Trophoblast cell (in vitro differentiated cells and primary cell): ENCODE measurements at regions not wholly inside any gene's neighbourhood (a gene's known extent, or its start where the extent isn't known, plus 50 kb on each side); places are given as distances from the start of the nearest gene placed in this dataset.
"Not testable (repeated sequence)": the region's sequence is repeated elsewhere in the genome, so short reads cannot be mapped to it uniquely, and the experiment has no call there.

Experiments
- DNase-seq, 2 donors: peaks; one replicate each; pipeline ENCODE4 v3.0.0-alpha.2; 2016
- H2AFZ ChIP-seq: 2 replicates; pipeline ENCODE4 v1.6.1; 2013; ENCODE audit warnings: low read length, moderate library complexity, mild to moderate bottlenecking; ENCODE audit not compliant: insufficient read depth, poor library complexity
- H2AK5ac ChIP-seq: 2 replicates; pipeline ENCODE4 v1.6.1; 2013; ENCODE audit warnings: mild to moderate bottlenecking, low read length
- H2BK120ac ChIP-seq: 2 replicates; pipeline ENCODE4 v1.6.1; 2013; ENCODE audit warnings: low read length, mild to moderate bottlenecking, moderate library complexity; ENCODE audit not compliant: insufficient read depth, poor library complexity
- H2BK12ac ChIP-seq: 2 replicates; pipeline ENCODE4 v1.6.1; 2013; ENCODE audit warnings: mild to moderate bottlenecking, low read length, moderate library complexity
- H2BK5ac ChIP-seq: 2 replicates; pipeline ENCODE4 v1.6.1; 2013; ENCODE audit warnings: low read length, low read depth, moderate library complexity, mild to moderate bottlenecking; ENCODE audit not compliant: poor library complexity
- H3K14ac ChIP-seq: 2 replicates; pipeline ENCODE4 v1.6.1; 2013; ENCODE audit warnings: mild to moderate bottlenecking, low read length
- H3K18ac ChIP-seq: 2 replicates; pipeline ENCODE4 v1.6.1; 2013; ENCODE audit warnings: mild to moderate bottlenecking, low read length
- H3K23ac ChIP-seq: 2 replicates; pipeline ENCODE4 v1.6.1; 2013; ENCODE audit warnings: low read length
- H3K27ac ChIP-seq: 2 replicates; pipeline ENCODE4 v1.5.1; 2013; ENCODE audit warnings: low read depth, mild to moderate bottlenecking, inconsistent platforms, low read length, moderate library complexity
- H3K27me3 ChIP-seq: 2 replicates; pipeline ENCODE4 v1.6.1; 2013; ENCODE audit warnings: inconsistent platforms, mild to moderate bottlenecking, low read length, moderate library complexity; ENCODE audit not compliant: insufficient read depth
- H3K36me3 ChIP-seq, 2 experiments: 1 replicate in 1 of 2; 2 replicates in 1 of 2; pipeline ENCODE4 v1.6.1; 2013; ENCODE audit warnings: low read length in 2 of 2, mild to moderate bottlenecking in 2 of 2, moderate library complexity in 1 of 2; ENCODE audit not compliant: insufficient read depth in 2 of 2, control insufficient read depth in 1 of 2
- H3K4ac ChIP-seq: 2 replicates; pipeline ENCODE4 v1.6.1; 2013; ENCODE audit warnings: low read depth, mild to moderate bottlenecking, low read length, moderate library complexity
- H3K4me1 ChIP-seq, 2 experiments: 1 replicate in 1 of 2; 2 replicates in 1 of 2; pipeline ENCODE4 v1.6.1; 2013; ENCODE audit warnings: low read length in 2 of 2, mild to moderate bottlenecking in 2 of 2, moderate library complexity in 1 of 2; ENCODE audit not compliant: insufficient read depth in 2 of 2, control insufficient read depth in 1 of 2
- H3K4me2 ChIP-seq: 2 replicates; pipeline ENCODE4 v1.6.1; 2013; ENCODE audit warnings: inconsistent platforms, mild to moderate bottlenecking, low read length, moderate library complexity
- H3K4me3 ChIP-seq: 2 replicates; pipeline ENCODE4 v1.5.1; 2013; ENCODE audit warnings: mild to moderate bottlenecking, low read depth, low read length, inconsistent platforms
- H3K79me1 ChIP-seq: one replicate; pipeline ENCODE4 v1.6.1; 2013; ENCODE audit warnings: low read length
- H3K79me2 ChIP-seq: 2 replicates; pipeline ENCODE4 v1.6.1; 2013; ENCODE audit warnings: low read length, mild to moderate bottlenecking; ENCODE audit not compliant: control insufficient read depth, insufficient read depth, poor library complexity
- H3K9ac ChIP-seq: 2 replicates; pipeline ENCODE4 v1.6.1; 2013; ENCODE audit warnings: mild to moderate bottlenecking, low read length
- H3K9me3 ChIP-seq: 2 replicates; pipeline ENCODE4 v1.6.1; 2013; ENCODE audit warnings: low read depth, mild to moderate bottlenecking, control low read depth, inconsistent platforms, low read length; ENCODE audit not compliant: insufficient read depth
- H4K12ac ChIP-seq: 2 replicates; pipeline ENCODE4 v1.6.1; 2013; ENCODE audit warnings: low read depth, mild to moderate bottlenecking, low read length, moderate library complexity
- H4K8ac ChIP-seq: 2 replicates; pipeline ENCODE4 v1.6.1; 2013; ENCODE audit warnings: low read depth, mild to moderate bottlenecking, low read length, moderate library complexity
- H4K91ac ChIP-seq: one replicate; pipeline ENCODE4 v1.6.1; 2013; ENCODE audit warnings: low read depth, mild to moderate bottlenecking, low read length, moderate library complexity
- WGBS: extraction: QIAGEN DNeasy Blood & Tissue Kit; methylation state at CpG from one replicate; pipeline ENCODE4 v1.1.7; 2013; ENCODE audit warnings: missing lambda C conversion rate; ENCODE audit not compliant: insufficient read length, insufficient coverage; ENCODE audit errors: extremely low coverage; 5-methylcytosine and 5-hydroxymethylcytosine counted together

DNA sequence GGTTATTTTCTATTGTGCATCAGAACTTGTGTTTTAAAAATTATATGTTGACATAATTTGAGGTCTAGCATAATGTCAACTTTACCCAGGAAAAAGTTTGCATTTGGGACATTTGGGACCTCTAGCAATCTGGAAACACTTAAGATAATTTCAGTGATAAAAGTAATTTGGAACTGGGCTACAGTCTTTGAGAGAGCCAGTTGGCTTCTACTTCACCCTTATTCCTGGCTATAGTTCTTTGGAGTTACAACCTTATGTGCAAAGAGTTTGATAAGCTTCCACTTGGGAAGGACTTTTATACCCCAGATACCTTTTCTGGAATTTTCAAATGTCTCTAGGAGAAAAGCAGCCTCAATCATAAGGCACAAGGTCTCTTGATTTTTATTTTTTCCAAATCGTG lies 139.3 kb downstream of the ARRDC3 start:
- no peak overlapping the region for H3K23ac ChIP-seq
- no peak overlapping the region for H4K91ac ChIP-seq
- no peak overlapping the region for H3K4ac ChIP-seq
- no peak overlapping the region for H3K27ac ChIP-seq
- no peak overlapping the region for H4K8ac ChIP-seq
- no peaks in the 10 kb centered on the region for H3K36me3 ChIP-seq
- no CpG with 5 or more reads among the region's 1 CpG for WGBS
- DNase-seq = no peak
- no peaks in the 10 kb centered on the region for H3K4me1 ChIP-seq
- H4K12ac ChIP-seq = no peak overlapping the region
- no peak overlapping the region for H2AFZ ChIP-seq
- H3K9ac ChIP-seq = no peak overlapping the region
- H2BK120ac ChIP-seq = no peak overlapping the region
- no peaks in the 10 kb centered on the region for H3K79me2 ChIP-seq
- no peaks in the 10 kb centered on the region for H3K27me3 ChIP-seq
- H3K4me2 ChIP-seq = no peak overlapping the region
- no peak overlapping the region for H2BK12ac ChIP-seq
- H3K79me1 ChIP-seq = no peaks in the 10 kb centered on the region
- H3K4me3 ChIP-seq = no peak overlapping the region
- H3K9me3 ChIP-seq = peaks cover 1% of the 10 kb centered on the region
- H2BK5ac ChIP-seq = no peak overlapping the region
- H3K14ac ChIP-seq = no peak overlapping the region
- no peak overlapping the region for H3K18ac ChIP-seq
- H2AK5ac ChIP-seq = no peak overlapping the region

DNA sequence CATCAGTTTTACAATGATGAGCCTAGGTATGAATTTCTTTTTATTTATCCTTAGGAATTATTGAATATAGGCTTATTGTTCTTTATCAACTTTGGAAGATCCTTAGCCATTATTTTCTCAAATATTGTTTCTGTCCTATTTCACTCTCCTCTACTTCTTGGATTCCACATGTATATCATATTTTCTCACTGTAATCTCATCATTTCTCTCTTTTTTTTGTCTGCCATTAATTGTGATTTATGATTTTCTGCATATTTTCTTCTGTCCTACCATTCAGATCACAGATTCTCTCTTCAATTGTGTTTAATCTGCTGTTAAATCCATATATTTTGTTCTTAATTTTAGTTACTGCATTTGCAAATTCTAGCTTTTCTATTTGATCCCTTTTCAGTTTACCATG lies 139.8 kb downstream of the ARRDC3 start:
- Histone ChIP-seq H3K9me3 (peaks cover 1% of the 10 kb centered on the region), H3K4me3 (no peak overlapping the region), H3K4me1 (no peaks in the 10 kb centered on the region), H4K91ac (no peak overlapping the region), H3K23ac (no peak overlapping the region), H3K18ac (no peak overlapping the region), H3K4me2 (no peak overlapping the region), H2BK120ac (no peak overlapping the region), H3K14ac (no peak overlapping the region), H2AK5ac (no peak overlapping the region), H4K8ac (no peak overlapping the region), H3K27me3 (no peaks in the 10 kb centered on the region), H3K79me1 (no peaks in the 10 kb centered on the region), H3K79me2 (no peaks in the 10 kb centered on the region), H3K27ac (no peak overlapping the region), H2AFZ (no peak overlapping the region), H2BK12ac (no peak overlapping the region), H3K9ac (no peak overlapping the region), H4K12ac (no peak overlapping the region), H2BK5ac (no peak overlapping the region), H3K36me3 (no peaks in the 10 kb centered on the region), H3K4ac (no peak overlapping the region)
- no peak for DNase-seq

DNA sequence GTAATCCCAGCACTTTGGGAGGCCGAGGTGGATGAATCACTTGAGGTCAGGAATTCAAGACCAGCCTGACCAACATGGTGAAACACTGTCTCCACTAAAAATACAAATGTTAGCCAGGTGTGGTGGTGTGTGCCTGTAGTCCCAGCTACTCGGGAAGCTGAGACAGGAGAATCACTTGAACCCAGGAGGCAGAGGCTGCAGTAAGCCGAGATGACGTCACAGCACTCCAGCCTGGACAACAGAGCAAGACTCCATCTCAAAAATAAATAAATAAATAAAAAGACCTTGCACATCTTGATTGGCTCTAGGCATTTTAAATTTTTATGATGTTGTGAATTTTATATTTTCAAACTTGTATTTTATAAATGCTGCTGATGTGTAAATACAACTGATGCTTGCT lies 141.7 kb downstream of the ARRDC3 start:
- not testable (repeated sequence) for H3K4ac ChIP-seq, H2BK12ac ChIP-seq, H3K79me1 ChIP-seq, H3K79me2 ChIP-seq, H3K9ac ChIP-seq, H2AFZ ChIP-seq, H3K14ac ChIP-seq, H3K27me3 ChIP-seq, H3K27ac ChIP-seq, H4K12ac ChIP-seq, H2AK5ac ChIP-seq, H3K23ac ChIP-seq, H3K36me3 ChIP-seq, H3K4me1 ChIP-seq, DNase-seq, H3K9me3 ChIP-seq, H2BK5ac ChIP-seq, H4K8ac ChIP-seq, H3K18ac ChIP-seq, H3K4me2 ChIP-seq, H4K91ac ChIP-seq, H3K4me3 ChIP-seq, H2BK120ac ChIP-seq
- whole genome bisulfite sequencing = no CpG with 5 or more reads among the region's 4 CpGs

DNA sequence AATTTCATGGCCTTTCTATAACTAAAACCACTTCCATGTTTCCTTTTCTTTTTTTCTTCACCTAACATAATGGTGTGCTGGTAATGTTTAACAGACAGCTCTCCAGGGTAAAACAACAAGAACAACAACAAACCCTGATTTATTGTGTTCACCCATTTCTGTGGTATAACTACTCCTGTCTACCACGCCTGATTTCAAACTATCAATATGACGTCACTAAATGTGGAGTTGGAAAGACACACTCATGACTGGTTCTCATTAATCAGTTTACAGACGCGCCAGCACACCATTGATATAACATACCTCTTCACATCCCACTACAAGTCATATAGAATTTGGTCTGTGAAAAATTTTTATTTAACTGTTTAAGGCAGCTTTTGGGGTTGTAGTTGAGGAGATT lies 142.9 kb downstream of the ARRDC3 start:
- Histone ChIP-seq H3K4ac (no peak overlapping the region), H3K79me1 (no peaks in the 10 kb centered on the region), H3K27me3 (no peaks in the 10 kb centered on the region), H2BK5ac (no peak overlapping the region), H3K18ac (no peak overlapping the region), H3K4me2 (no peak overlapping the region), H3K23ac (no peak overlapping the region), H3K9me3 (peaks cover 1% of the 10 kb centered on the region), H3K4me3 (no peak overlapping the region), H2BK12ac (no peak overlapping the region), H2AK5ac (no peak overlapping the region), H3K14ac (no peak overlapping the region), H3K4me1 (no peaks in the 10 kb centered on the region), H3K9ac (no peak overlapping the region), H4K12ac (no peak overlapping the region), H3K27ac (no peak overlapping the region), H4K8ac (no peak overlapping the region), H4K91ac (no peak overlapping the region), H2AFZ (no peak overlapping the region), H3K79me2 (no peaks in the 10 kb centered on the region), H3K36me3 (no peaks in the 10 kb centered on the region), H2BK120ac (no peak overlapping the region)
- no CpG with 5 or more reads among the region's 4 CpGs for WGBS
- DNase-seq = no peak

DNA sequence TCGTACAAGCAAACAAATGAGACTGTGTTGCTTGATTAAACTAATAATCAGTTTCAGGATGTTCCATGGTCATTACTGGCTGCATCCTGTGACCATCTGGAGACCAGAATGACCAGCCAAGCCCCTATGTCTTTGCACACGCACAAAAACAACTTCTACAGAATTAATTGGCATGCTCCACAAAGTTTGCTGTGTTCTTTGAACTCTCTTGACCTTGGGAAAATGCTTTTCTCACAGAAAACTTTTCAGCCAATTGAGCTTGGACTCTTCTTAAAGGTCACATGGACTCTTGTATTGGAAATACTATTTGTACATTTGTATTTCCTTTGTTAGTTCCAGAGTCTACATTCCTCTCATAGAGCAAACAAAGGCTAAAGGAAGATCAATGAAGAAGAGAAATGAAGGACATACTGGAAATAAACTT lies 147.8 kb downstream of the ARRDC3 start:
- Histone ChIP-seq H3K27ac (no peak overlapping the region), H4K8ac (no peak overlapping the region), H2BK12ac (no peak overlapping the region), H3K9ac (no peak overlapping the region), H3K4me3 (no peak overlapping the region), H3K4me2 (no peak overlapping the region), H4K12ac (no peak overlapping the region), H3K79me2 (no peaks in the 10 kb centered on the region), H3K9me3 (no peaks in the 10 kb centered on the region), H3K18ac (no peak overlapping the region), H2BK5ac (no peak overlapping the region), H2AFZ (no peak overlapping the region), H3K4ac (no peak overlapping the region), H3K27me3 (no peaks in the 10 kb centered on the region), H3K79me1 (no peaks in the 10 kb centered on the region), H4K91ac (no peak overlapping the region), H2AK5ac (no peak overlapping the region), H3K23ac (no peak overlapping the region), H3K14ac (no peak overlapping the region), H3K4me1 (no peaks in the 10 kb centered on the region), H2BK120ac (no peak overlapping the region), H3K36me3 (no peaks in the 10 kb centered on the region)
- DNase-seq = no peak
- no CpG with 5 or more reads among the region's 2 CpGs for WGBS
